GM23248 (cell line): ENCODE measurements at regions not wholly inside any gene's neighbourhood (a gene's known extent, or its start where the extent isn't known, plus 50 kb on each side); places are given as distances from the start of the nearest gene placed in this dataset.

ENCODE experiments used
- EZH2 ChIP-seq: fragments of 200-600 bp; sonication (generic); IDR thresholded peaks from 2 replicates; pipeline ENCODE4 v1.6.1; 2018; ENCODE audit warnings: antibody characterized with exemption, mild to moderate bottlenecking; ENCODE audit not compliant: insufficient read depth, poor library complexity, severe bottlenecking
- EZH2phosphoT487 ChIP-seq: fragments of 200-600 bp; sonication (generic); IDR thresholded peaks from 2 replicates; pipeline ENCODE4 v1.6.1; 2018; ENCODE audit warnings: antibody characterized with exemption, moderate library complexity, mild to moderate bottlenecking, low read depth; ENCODE audit not compliant: insufficient read depth

DNA sequence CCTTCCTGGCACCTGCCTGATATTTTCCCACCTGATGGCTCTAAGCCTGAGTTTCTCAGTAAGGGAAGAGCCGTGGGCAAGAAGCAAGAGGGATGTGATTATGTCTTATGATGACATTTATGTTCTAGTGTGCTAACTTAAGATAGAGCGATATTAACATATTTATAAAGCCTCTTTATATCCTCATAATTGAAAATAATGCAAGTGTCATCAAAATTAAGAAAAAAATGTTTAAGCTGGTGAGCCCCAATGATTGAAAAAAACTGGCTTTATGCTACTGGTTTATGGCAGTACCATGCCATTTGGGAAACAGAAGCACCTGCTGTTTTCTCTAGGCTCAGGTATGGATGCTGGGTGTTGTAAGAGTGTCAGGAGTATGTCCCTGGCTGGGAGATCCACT lies 431.5 kb upstream of the TPM1 start:
- no peak for TF ChIP-seq EZH2phosphoT487
- no peak for TF ChIP-seq EZH2
